ENCODE measurements at regions not wholly inside any gene's neighbourhood (a gene's known extent, or its start where the extent isn't known, plus 50 kb on each side); places are given as distances from the start of the nearest gene placed in this dataset.

DNA sequence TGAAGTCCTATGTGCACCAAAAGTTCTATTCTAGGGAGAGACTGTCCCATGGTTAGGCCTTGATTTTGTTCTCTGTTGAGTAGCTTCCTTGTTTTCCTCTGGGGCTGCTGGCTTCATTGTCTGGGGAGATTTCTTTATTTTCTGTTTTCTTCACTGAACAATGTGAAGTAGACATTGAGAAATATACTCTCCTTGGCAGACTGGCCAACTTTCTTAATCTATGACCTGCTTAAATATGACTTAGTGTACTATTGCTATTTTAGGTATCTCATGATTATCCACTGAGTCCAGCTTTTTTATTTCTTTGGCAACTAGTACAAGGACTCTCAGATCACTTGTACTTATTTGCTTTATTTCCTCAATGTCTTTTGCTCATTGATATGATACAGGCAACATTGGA is 1594.6 kb downstream of the ARAP2 start:
- H3K4me3 ChIP-seq = no peak overlapping the region

DNA sequence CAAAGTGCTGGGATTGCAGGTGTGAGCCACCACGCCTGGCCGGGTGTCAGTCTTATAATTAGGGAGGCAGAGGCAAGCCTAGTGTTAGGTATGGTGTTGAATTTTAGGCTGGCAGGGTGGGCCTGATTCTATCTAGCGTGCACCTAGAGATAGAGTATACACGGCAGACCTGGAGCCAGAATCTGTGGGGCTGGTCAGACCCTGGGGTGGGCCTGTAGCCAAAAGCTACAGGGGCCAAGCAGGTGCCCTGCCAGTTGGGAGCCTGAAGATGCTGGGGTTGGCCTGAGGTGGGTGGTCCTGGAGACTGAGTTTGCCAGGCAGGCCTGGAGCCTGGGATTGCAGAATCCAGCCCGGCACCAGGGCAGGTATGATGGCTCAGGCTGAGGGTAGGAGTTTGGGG is 1580.3 kb downstream of the ARAP2 start:
- ATAC-seq (peak in 1 of 4 donors; percentile 33), DNase-seq (no peak)
- no peaks in the 10 kb centered on the region for H3K36me3 ChIP-seq
- H3K9me3 ChIP-seq = no peaks in the 10 kb centered on the region
- intact Hi-C loops (cut with DNase I) = no loop called here
- no peak overlapping the region for H3K27ac ChIP-seq
- no peaks in the 10 kb centered on the region for H3K27me3 ChIP-seq
- H3K4me1 ChIP-seq = no peaks in the 10 kb centered on the region
- TF ChIP-seq, protein P1, sequence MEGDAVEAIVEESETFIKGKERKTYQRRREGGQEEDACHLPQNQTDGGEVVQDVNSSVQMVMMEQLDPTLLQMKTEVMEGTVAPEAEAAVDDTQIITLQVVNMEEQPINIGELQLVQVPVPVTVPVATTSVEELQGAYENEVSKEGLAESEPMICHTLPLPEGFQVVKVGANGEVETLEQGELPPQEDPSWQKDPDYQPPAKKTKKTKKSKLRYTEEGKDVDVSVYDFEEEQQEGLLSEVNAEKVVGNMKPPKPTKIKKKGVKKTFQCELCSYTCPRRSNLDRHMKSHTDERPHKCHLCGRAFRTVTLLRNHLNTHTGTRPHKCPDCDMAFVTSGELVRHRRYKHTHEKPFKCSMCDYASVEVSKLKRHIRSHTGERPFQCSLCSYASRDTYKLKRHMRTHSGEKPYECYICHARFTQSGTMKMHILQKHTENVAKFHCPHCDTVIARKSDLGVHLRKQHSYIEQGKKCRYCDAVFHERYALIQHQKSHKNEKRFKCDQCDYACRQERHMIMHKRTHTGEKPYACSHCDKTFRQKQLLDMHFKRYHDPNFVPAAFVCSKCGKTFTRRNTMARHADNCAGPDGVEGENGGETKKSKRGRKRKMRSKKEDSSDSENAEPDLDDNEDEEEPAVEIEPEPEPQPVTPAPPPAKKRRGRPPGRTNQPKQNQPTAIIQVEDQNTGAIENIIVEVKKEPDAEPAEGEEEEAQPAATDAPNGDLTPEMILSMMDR (IDR thresholded peaks at IDR 0.05) = no peak
- no peak for TF ChIP-seq POLR2A (IDR thresholded peaks at IDR 0.05)
- WGBS (ENCODE audit: insufficient coverage, low coverage, low lambda C conversion rate, missing lambda C conversion rate) = 60% methylated on average over 1 of the region's 5 CpGs
- H3K4me3 ChIP-seq = no peak overlapping the region

More for the DNA sequence above, 1594.6 kb downstream of the ARAP2 start:
- TF ChIP-seq, protein P1 (IDR thresholded peaks at IDR 0.05) = no peak
- TF ChIP-seq POLR2A (IDR thresholded peaks at IDR 0.05) = no peak
- intact Hi-C loops (cut with DNase I) = no loop called here
- H3K27ac ChIP-seq = no peak overlapping the region
- no peaks in the 10 kb centered on the region for H3K9me3 ChIP-seq
- no peaks in the 10 kb centered on the region for H3K4me1 ChIP-seq
- DNase-seq = no peak
- ATAC-seq = no peak
- H3K36me3 ChIP-seq = no peaks in the 10 kb centered on the region
- no peaks in the 10 kb centered on the region for H3K27me3 ChIP-seq

DNA sequence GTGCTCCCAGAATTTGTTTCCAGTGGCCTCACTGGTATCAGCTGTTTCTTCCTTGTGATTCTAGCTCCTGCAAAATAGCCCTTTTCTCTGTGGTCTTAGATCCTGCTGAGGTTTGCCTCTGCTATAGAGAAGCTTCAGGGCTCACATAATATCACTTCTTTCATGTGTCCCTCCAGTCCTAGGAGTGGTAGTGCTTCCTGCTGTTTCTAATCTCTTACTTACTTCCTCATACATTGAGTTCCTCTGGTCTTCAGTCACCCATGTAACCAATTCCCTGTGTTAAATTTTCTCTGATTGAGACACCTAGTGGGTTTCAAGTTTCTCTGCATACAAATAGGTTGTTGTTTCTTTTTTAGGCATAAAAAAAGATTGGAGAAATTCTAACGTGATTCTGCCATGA is 1567.9 kb downstream of the ARAP2 start:
- 5% methylated on average over 1 of the region's 1 CpG for WGBS (ENCODE audit: insufficient coverage, low coverage, low lambda C conversion rate, missing lambda C conversion rate)
- ATAC-seq = no peak

DNA sequence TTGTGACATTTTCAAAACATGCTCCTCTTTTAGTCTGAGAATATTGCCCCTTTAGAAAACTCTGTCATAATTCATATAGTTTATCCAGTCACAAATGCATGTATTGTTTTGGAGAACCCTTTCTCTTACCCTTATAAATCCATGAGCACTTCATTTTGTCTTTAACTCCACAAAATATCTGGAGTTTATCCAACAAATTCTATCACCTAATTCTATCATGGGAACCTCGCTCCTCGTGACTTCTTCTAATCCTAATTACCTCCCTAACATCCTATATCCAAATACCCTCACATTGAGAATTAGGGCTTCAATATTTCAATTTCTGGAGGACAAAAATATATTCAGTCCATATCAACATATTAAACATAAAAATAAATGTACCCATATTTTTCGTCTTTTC is 1565.9 kb downstream of the ARAP2 start:
- no peak overlapping the region for H3K27ac ChIP-seq
- H3K4me3 ChIP-seq = no peak overlapping the region
- 49% methylated on average over 3 of the region's 3 CpGs for WGBS (ENCODE audit: insufficient coverage, low coverage, low lambda C conversion rate, missing lambda C conversion rate)
- intact Hi-C loops (cut with DNase I) = no loop called here
- no peak for TF ChIP-seq POLR2A (IDR thresholded peaks at IDR 0.05)
- TF ChIP-seq, protein P1 (IDR thresholded peaks at IDR 0.05) = no peak
- no peaks in the 10 kb centered on the region for H3K36me3 ChIP-seq
- DNase-seq = no peak
- no peak for ATAC-seq
- no peaks in the 10 kb centered on the region for H3K9me3 ChIP-seq
- H3K4me1 ChIP-seq = no peaks in the 10 kb centered on the region
- no peaks in the 10 kb centered on the region for H3K27me3 ChIP-seq

More for the DNA sequence above, 1567.9 kb downstream of the ARAP2 start:
- intact Hi-C loops (cut with DNase I) = no loop called here
- no peak for TF ChIP-seq POLR2A (IDR thresholded peaks at IDR 0.05)
- TF ChIP-seq, protein P1 (IDR thresholded peaks at IDR 0.05) = no peak
- H3K9me3 ChIP-seq = no peaks in the 10 kb centered on the region
- no peak overlapping the region for H3K4me3 ChIP-seq
- H3K36me3 ChIP-seq = no peaks in the 10 kb centered on the region
- no peaks in the 10 kb centered on the region for H3K4me1 ChIP-seq
- H3K27ac ChIP-seq = no peak overlapping the region
- H3K27me3 ChIP-seq = no peaks in the 10 kb centered on the region
- DNase-seq = no peak

DNA sequence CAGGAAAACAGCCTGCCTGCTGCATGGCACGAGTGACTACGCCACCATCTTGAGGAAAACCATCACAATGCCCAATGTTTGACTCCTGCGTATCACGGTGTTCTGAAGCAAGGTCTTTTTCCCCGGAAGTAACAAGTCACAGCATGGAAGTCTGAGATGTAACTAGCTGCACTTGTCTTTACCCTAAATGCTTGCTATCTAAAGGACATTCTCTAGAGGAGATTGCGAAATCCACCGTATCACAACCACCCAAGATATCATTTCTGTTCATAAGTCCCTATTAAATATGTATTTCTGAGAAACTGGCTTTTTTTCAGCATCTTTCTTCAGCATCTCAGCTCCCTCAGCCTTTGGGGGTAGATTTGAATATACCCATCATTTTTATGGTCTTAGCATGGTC is 1565.1 kb downstream of the ARAP2 start:
- ATAC-seq = no peak
- Histone ChIP-seq H3K36me3 (no peaks in the 10 kb centered on the region), H3K27me3 (no peaks in the 10 kb centered on the region), H3K27ac (no peak overlapping the region), H3K4me1 (no peaks in the 10 kb centered on the region), H3K4me3 (no peak overlapping the region), H3K9me3 (no peaks in the 10 kb centered on the region)
- TF ChIP-seq POLR2A (IDR thresholded peaks at IDR 0.05) = no peak
- TF ChIP-seq, protein P1 (IDR thresholded peaks at IDR 0.05) = no peak
- WGBS (ENCODE audit: insufficient coverage, low coverage, low lambda C conversion rate, missing lambda C conversion rate) = 71% methylated on average over 7 of the region's 7 CpGs
- DNase-seq = no peak
- intact Hi-C loops (cut with DNase I) = no loop called here

Measured in right lobe of liver (tissue), 6 donors.